ENCODE measurements at regions not wholly inside any gene's neighbourhood (a gene's known extent, or its start where the extent isn't known, plus 50 kb on each side); places are given as distances from the start of the nearest gene placed in this dataset.

DNA sequence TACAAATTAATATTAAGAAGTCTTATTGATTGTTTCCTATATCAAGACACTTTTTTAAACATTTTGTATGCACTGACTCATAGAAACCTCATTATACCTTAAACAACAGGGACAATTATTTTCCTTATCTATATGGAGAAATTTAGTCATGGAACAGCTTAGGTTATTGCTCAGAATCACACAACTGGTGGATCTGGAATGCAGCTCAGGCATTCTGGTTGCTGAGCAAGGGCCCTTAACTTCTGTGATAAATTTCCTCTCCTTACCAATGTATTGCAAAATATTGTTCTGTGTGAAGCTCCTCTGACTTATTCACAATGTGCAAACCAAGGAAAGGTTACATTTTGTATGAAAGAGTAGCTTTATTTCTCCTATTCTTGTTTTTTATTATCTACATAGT, 817.8 kb downstream of the LRFN5 start:
- no peak for DNase-seq (ENCODE audit: extremely low spot score in 2 of 2)
- TF ChIP-seq, protein P1, sequence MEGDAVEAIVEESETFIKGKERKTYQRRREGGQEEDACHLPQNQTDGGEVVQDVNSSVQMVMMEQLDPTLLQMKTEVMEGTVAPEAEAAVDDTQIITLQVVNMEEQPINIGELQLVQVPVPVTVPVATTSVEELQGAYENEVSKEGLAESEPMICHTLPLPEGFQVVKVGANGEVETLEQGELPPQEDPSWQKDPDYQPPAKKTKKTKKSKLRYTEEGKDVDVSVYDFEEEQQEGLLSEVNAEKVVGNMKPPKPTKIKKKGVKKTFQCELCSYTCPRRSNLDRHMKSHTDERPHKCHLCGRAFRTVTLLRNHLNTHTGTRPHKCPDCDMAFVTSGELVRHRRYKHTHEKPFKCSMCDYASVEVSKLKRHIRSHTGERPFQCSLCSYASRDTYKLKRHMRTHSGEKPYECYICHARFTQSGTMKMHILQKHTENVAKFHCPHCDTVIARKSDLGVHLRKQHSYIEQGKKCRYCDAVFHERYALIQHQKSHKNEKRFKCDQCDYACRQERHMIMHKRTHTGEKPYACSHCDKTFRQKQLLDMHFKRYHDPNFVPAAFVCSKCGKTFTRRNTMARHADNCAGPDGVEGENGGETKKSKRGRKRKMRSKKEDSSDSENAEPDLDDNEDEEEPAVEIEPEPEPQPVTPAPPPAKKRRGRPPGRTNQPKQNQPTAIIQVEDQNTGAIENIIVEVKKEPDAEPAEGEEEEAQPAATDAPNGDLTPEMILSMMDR (IDR thresholded peaks at IDR 0.05), result no peak
- H3K4me3 ChIP-seq, result no peak overlapping the region
- intact Hi-C loops (cut with DNase I), result no loop called here
- H3K27ac ChIP-seq, result no peak overlapping the region
- H3K9me3 ChIP-seq, result no peaks in the 10 kb centered on the region
- no peaks in the 10 kb centered on the region for H3K27me3 ChIP-seq
- H3K36me3 ChIP-seq, result no peaks in the 10 kb centered on the region
- no peaks in the 10 kb centered on the region for H3K4me1 ChIP-seq

DNA sequence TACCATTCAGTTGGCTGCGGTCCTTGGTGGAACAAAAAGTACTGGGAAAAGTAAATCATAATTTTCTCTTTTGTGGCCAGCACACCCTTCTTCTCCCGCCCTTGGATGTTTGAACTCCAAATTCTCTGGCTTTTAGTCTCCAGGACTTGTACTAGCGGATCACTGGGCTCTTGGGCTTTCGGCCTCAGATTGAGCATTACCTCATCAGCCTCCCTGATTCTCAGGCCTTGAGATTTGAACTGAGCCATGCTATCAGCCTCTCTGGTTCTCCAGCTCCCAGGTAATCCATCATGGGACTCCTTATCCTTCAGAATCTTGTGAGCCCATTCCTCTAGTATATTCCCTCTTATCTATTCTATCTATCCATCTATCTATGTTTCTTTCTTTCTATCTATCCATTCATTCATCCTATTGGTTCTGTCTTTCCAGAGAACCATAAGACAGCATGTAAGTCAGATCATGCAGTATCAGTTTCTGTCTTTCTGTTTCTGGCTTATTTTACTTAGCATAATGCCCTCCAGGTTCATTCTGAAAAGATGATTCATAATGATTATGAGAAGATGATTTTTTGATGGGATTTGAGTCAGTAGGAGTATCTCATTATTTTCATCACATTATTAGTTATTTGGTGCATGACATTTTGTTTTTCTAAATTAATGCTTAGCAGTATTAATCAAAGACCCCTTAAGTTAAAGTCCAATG, 814.9 kb downstream of the LRFN5 start:
- Histone ChIP-seq H3K36me3 (no peaks in the 10 kb centered on the region), H3K4me3 (no peak overlapping the region)
- TF ChIP-seq POLR2AphosphoS5 (IDR thresholded peaks at IDR 0.05; ENCODE audit: insufficient read depth in 1 of 2, low read depth in 1 of 2) (no peak), POLR2A (IDR thresholded peaks at IDR 0.05) (no peak)
- TF ChIP-seq, protein P1 (IDR thresholded peaks at IDR 0.05), result no peak

DNA sequence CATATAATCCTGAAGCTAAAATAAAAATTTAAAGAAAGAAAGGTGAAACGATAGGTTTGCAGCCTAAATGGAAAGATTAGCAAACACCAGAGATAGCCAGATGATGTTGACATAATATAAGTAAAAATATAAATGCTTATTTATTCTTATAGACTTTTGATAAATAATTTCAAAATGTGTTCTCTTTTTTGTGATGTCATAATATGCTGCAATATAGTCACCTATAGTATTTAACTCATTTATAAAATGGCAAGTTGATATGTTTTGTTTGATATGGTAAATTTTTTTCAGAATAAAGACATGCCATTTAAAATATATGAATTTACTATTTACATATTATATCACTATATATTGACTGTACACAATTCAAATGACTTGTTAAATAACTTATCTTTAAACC, 813.4 kb downstream of the LRFN5 start:
- no peak for TF ChIP-seq POLR2AphosphoS5 (IDR thresholded peaks at IDR 0.05; ENCODE audit: insufficient read depth in 1 of 2, low read depth in 1 of 2)
- TF ChIP-seq POLR2A (IDR thresholded peaks at IDR 0.05), result no peak
- TF ChIP-seq, protein P1 (IDR thresholded peaks at IDR 0.05), result no peak
- intact Hi-C loops (cut with DNase I), result no loop called here

More for the DNA sequence above, 814.9 kb downstream of the LRFN5 start:
- Histone ChIP-seq H3K9me3 (no peaks in the 10 kb centered on the region), H3K27me3 (no peaks in the 10 kb centered on the region), H3K27ac (no peak overlapping the region), H3K4me1 (no peaks in the 10 kb centered on the region)
- no peak for DNase-seq (ENCODE audit: extremely low spot score in 2 of 2)
- intact Hi-C loops (cut with DNase I), result no loop called here

DNA sequence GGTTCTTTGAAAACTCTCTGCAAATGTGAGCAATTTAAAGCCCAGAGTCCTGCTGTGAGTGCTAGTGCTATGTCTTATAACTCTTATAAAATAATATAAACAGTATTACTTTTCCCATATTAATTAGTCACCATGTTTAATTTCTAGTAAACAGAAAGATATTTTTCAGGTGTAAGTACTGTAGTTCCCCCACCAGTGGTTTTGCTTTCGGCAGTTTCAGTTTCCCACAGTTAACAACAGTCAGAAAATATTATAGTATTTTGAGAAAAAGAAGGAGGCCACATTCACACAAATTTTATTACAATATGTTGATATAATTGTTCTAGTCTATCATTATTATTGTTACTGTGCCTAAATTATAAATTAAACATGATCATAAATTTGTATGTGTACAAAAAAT, 800.5 kb downstream of the LRFN5 start:
- Histone ChIP-seq H3K27ac (no peak overlapping the region), H3K36me3 (no peaks in the 10 kb centered on the region), H3K4me3 (no peak overlapping the region), H3K27me3 (no peaks in the 10 kb centered on the region), H3K9me3 (no peaks in the 10 kb centered on the region), H3K4me1 (no peaks in the 10 kb centered on the region)
- intact Hi-C loops (cut with DNase I), result no loop called here
- TF ChIP-seq POLR2AphosphoS5 (IDR thresholded peaks at IDR 0.05; ENCODE audit: insufficient read depth in 1 of 2, low read depth in 1 of 2), result no peak
- TF ChIP-seq, protein P1 (IDR thresholded peaks at IDR 0.05), result no peak
- TF ChIP-seq POLR2A (IDR thresholded peaks at IDR 0.05), result no peak
- DNase-seq (ENCODE audit: extremely low spot score in 2 of 2), result no peak

More for the DNA sequence above, 813.4 kb downstream of the LRFN5 start:
- Histone ChIP-seq H3K4me1 (no peaks in the 10 kb centered on the region), H3K4me3 (no peak overlapping the region), H3K9me3 (no peaks in the 10 kb centered on the region), H3K27ac (no peak overlapping the region), H3K36me3 (no peaks in the 10 kb centered on the region), H3K27me3 (no peaks in the 10 kb centered on the region)
- DNase-seq (ENCODE audit: extremely low spot score in 2 of 2), result no peak

DNA sequence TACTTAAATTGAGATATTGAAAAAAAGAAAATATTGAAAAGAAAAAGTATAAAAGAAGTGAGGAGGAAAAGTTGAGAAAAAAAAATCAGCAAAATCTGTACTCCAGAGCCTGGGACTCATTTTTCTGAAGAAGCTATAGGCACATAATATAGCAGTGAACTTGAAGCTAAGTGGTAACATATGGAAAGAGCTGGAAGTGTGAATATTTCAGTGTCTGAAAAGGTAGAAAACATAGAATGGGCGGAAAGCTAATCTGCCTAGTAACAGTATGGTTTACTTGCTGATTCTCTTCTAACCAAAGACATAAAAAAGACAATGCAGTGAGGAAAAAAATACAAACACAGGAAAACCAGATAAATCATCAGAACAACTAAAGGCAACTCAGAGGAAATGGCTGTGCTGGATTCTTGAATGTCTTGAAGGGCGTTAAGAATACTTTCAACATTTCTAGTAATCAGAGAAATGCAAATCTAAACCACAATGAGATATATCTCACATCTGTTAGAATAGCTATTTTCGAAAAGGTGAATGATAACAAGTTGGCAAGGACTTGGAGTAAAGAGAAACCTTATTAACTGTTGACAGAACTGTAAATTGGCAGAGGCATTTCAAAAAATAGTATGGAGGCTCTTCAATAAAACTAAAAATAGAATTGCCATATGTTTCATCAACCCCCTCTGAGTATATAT, 784.6 kb downstream of the LRFN5 start:
- Histone ChIP-seq H3K36me3 (no peaks in the 10 kb centered on the region), H3K27ac (no peak overlapping the region), H3K9me3 (no peaks in the 10 kb centered on the region), H3K4me3 (no peak overlapping the region), H3K27me3 (no peaks in the 10 kb centered on the region), H3K4me1 (no peaks in the 10 kb centered on the region)
- DNase-seq (ENCODE audit: extremely low spot score in 2 of 2), result no peak
- TF ChIP-seq POLR2AphosphoS5 (IDR thresholded peaks at IDR 0.05; ENCODE audit: insufficient read depth in 1 of 2, low read depth in 1 of 2) (no peak), POLR2A (IDR thresholded peaks at IDR 0.05) (no peak)
- TF ChIP-seq, protein P1 (IDR thresholded peaks at IDR 0.05), result no peak
- intact Hi-C loops (cut with DNase I), result no loop called here
